HG02763 (cell line): ENCODE measurements at regions not wholly inside any gene's neighbourhood (a gene's known extent, or its start where the extent isn't known, plus 50 kb on each side); places are given as distances from the start of the nearest gene placed in this dataset.

Experiments
- ATAC-seq: cut with Tn5 transposase; IDR thresholded peaks from one replicate; pipeline ENCODE4 v1.9.1; 2021; ENCODE audit warnings: mild to moderate bottlenecking, moderate library complexity; ENCODE audit not compliant: unreplicated experiment

- ATAC-seq, result no peak
These were observed 50.7 kb upstream of the TLR3 start for GRCh38 chr4:186018261-186018660.

GRCh38 chr4:186018784-186019183 is 50.2 kb upstream of the TLR3 start:
- no peak for ATAC-seq
